IMR-90 (cell line): ENCODE measurements at regions not wholly inside any gene's neighbourhood (a gene's known extent, or its start where the extent isn't known, plus 50 kb on each side); places are given as distances from the start of the nearest gene placed in this dataset.

Source experiments
- ATAC-seq: fragments of 200-7000 bp; cut with Tn5 transposase; 2 replicates; pipeline ENCODE4 v1.9.1; 2020; ENCODE audit warnings: low read depth, mild to moderate bottlenecking, moderate library complexity
- BruUV-seq: library from RNA; stranded (reverse); fragments of 400-500 nt; replicated peaks from 2 replicates; lab custom pipeline; 2021; lab: Mats Ljungman, UMichigan
- CTCF ChIA-PET: fragments of 300-600 bp; formaldehyde crosslinking; extraction: SDS; loops from one replicate; lab custom pipeline; 2021; ENCODE audit warnings: antibody characterized with exemption; lab: Yijun Ruan, JAX
- POLR2A ChIA-PET: fragments of 300-600 bp; sonication (Branson Sonifier 250); formaldehyde crosslinking; loops from one replicate; lab custom pipeline; 2022; ENCODE audit warnings: antibody characterized with exemption; ENCODE audit not compliant: unreplicated experiment; lab: Charles Lee
- DNase-seq: peaks from one replicate; pipeline ENCODE4 v3.0.0; 2013
- H2AFZ ChIP-seq: replicated peaks from 2 replicates; pipeline ENCODE3; 2013; ENCODE audit warnings: low read length, mild to moderate bottlenecking; ENCODE audit not compliant: poor library complexity
- H2AK5ac ChIP-seq: 2 replicates; pipeline ENCODE4 v1.6.1; 2013; ENCODE audit warnings: low read depth, low read length, inconsistent platforms
- H2AK9ac ChIP-seq: replicated peaks from 2 replicates; pipeline ENCODE3; 2013; ENCODE audit warnings: mild to moderate bottlenecking, low read depth, low read length, moderate library complexity; ENCODE audit not compliant: poor library complexity
- H2BK120ac ChIP-seq: 2 replicates; pipeline ENCODE4 v1.6.1; 2013; ENCODE audit warnings: low read depth, low read length, inconsistent platforms
- H2BK15ac ChIP-seq: 3 replicates; pipeline ENCODE4 v1.6.1; 2013; ENCODE audit warnings: low read depth, low read length, inconsistent platforms
- H2BK20ac ChIP-seq: 2 replicates; pipeline ENCODE4 v1.6.1; 2013; ENCODE audit warnings: low read depth, mild to moderate bottlenecking, inconsistent platforms, low read length, moderate library complexity
- H2BK5ac ChIP-seq: 2 replicates; pipeline ENCODE4 v1.6.1; 2013; ENCODE audit warnings: mild to moderate bottlenecking, low read depth, low read length, inconsistent platforms; ENCODE audit not compliant: poor library complexity, severe bottlenecking
- H3K14ac ChIP-seq: replicated peaks from 2 replicates; pipeline ENCODE4 v1.6.1; 2013; ENCODE audit warnings: low read depth, low read length, inconsistent platforms
- H3K18ac ChIP-seq: 2 replicates; pipeline ENCODE4 v1.6.1; 2013; ENCODE audit warnings: low read depth, low read length, control low read depth
- H3K23ac ChIP-seq: 2 replicates; pipeline ENCODE4 v1.6.1; 2013; ENCODE audit warnings: low read depth, low read length, inconsistent platforms
- H3K27ac ChIP-seq: 2 replicates; pipeline ENCODE4 v1.5.1; 2013; ENCODE audit warnings: mild to moderate bottlenecking, control low read depth, low read length; ENCODE audit not compliant: insufficient read depth
- H3K27me3 ChIP-seq: 2 replicates; pipeline ENCODE4 v1.6.1; 2013; ENCODE audit warnings: low read length; ENCODE audit not compliant: control insufficient read depth, insufficient read depth
- H3K36me3 ChIP-seq: 2 replicates; pipeline ENCODE4 v1.6.1; 2013; ENCODE audit warnings: low read length, mixed read lengths; ENCODE audit not compliant: control insufficient read depth, insufficient read depth
- H3K4ac ChIP-seq: 2 replicates; pipeline ENCODE4 v1.6.1; 2013; ENCODE audit warnings: low read depth, low read length, inconsistent platforms
- H3K4me1 ChIP-seq: 2 replicates; pipeline ENCODE4 v1.6.1; 2013; ENCODE audit warnings: low read length, mixed read lengths; ENCODE audit not compliant: control insufficient read depth, insufficient read depth
- H3K4me2 ChIP-seq: 2 replicates; pipeline ENCODE4 v1.6.1; 2013; ENCODE audit warnings: low read depth, mild to moderate bottlenecking, control low read depth, low read length, moderate library complexity
- H3K4me3 ChIP-seq: 2 replicates; pipeline ENCODE4 v1.5.1; 2013; ENCODE audit warnings: low read depth, mild to moderate bottlenecking, control low read depth, low read length, moderate library complexity; ENCODE audit not compliant: insufficient read depth
- H3K56ac ChIP-seq: 2 replicates; pipeline ENCODE4 v1.6.1; 2013; ENCODE audit warnings: low read length, inconsistent platforms; ENCODE audit not compliant: insufficient read depth; ENCODE audit errors: extremely low read depth
- H3K79me1 ChIP-seq, 2 experiments: 2 replicates each; pipeline ENCODE4 v1.6.1; 2013; ENCODE audit warnings: low read length in 2 of 2, inconsistent platforms in 1 of 2, low read depth in 1 of 2
- H3K9ac ChIP-seq: 2 replicates; pipeline ENCODE4 v1.6.1; 2013; ENCODE audit warnings: low read depth, low read length, control low read depth
- H3K9me1 ChIP-seq: 2 replicates; pipeline ENCODE4 v1.6.1; 2013; ENCODE audit warnings: low read length, inconsistent platforms; ENCODE audit not compliant: insufficient read depth
- H3K9me3 ChIP-seq: 2 replicates; pipeline ENCODE4 v1.6.1; 2013; ENCODE audit warnings: low read length; ENCODE audit not compliant: control insufficient read depth, insufficient read depth
- H4K20me1 ChIP-seq: 2 replicates; pipeline ENCODE4 v1.6.1; 2013; ENCODE audit warnings: low read length, inconsistent platforms; ENCODE audit not compliant: insufficient read depth
- H4K5ac ChIP-seq: 2 replicates; pipeline ENCODE4 v1.6.1; 2013; ENCODE audit warnings: mild to moderate bottlenecking, low read depth, low read length, control low read depth
- H4K8ac ChIP-seq, 2 experiments: 2 replicates each; pipeline ENCODE4 v1.6.1; 2013; ENCODE audit warnings: low read depth in 2 of 2, low read length in 2 of 2, control low read depth in 1 of 2, inconsistent platforms in 1 of 2
- H4K91ac ChIP-seq: 2 replicates; pipeline ENCODE4 v1.6.1; 2013; ENCODE audit warnings: low read depth, low read length, inconsistent platforms; ENCODE audit not compliant: insufficient read depth
- BHLHE40 ChIP-seq: fragments of 150-350 bp; IDR thresholded peaks from 2 replicates; pipeline ENCODE4 v1.6.1; 2016; ENCODE audit warnings: mild to moderate bottlenecking, low read depth, low read length
- CHD1 ChIP-seq: IDR thresholded peaks from 2 replicates; pipeline ENCODE4 v1.6.1; 2012; ENCODE audit warnings: low read depth, low read length, improper control_type of control experiment
- MXI1 ChIP-seq: IDR thresholded peaks from 2 replicates; pipeline ENCODE4 v1.6.1; 2012; ENCODE audit warnings: low read depth, mild to moderate bottlenecking, low read length, moderate library complexity, borderline replicate concordance
- NFE2L2 ChIP-seq: fragments of 150-350 bp; IDR thresholded peaks from 2 replicates; pipeline ENCODE4 v1.6.1; 2016; ENCODE audit warnings: low read depth, mild to moderate bottlenecking, low read length
- WGBS, 2 experiments: methylation state at CpG; one replicate each; pipeline versions ENCODE4 v1.1.5 to v1.1.7; 2013; ENCODE audit warnings: missing lambda C conversion rate in 2 of 2; ENCODE audit not compliant: insufficient read length in 1 of 2; ENCODE audit errors: extremely low coverage in 2 of 2; 5-methylcytosine and 5-hydroxymethylcytosine counted together
- dilution Hi-C: fragments of 300-500 bp; cut with HindIII; formaldehyde crosslinking; loops from one replicate; pipeline ENCODE4 v1.14.3; 2018; ENCODE audit warnings: low sequenced_read_pairs; ENCODE audit not compliant: unreplicated experiment
- in situ Hi-C: fragments of 300-500 bp; cut with MboI; formaldehyde crosslinking; loops from 3 replicates; pipeline ENCODE4 v1.14.3; 2019; ENCODE audit warnings: low sequenced_read_pairs, inconsistent platforms, mixed read lengths
- intact Hi-C: fragments of 100-400 bp; cut with micrococcal nuclease; formaldehyde crosslinking; loops from 2 replicates; pipeline ENCODE4 v1.10.0; 2022

DNA sequence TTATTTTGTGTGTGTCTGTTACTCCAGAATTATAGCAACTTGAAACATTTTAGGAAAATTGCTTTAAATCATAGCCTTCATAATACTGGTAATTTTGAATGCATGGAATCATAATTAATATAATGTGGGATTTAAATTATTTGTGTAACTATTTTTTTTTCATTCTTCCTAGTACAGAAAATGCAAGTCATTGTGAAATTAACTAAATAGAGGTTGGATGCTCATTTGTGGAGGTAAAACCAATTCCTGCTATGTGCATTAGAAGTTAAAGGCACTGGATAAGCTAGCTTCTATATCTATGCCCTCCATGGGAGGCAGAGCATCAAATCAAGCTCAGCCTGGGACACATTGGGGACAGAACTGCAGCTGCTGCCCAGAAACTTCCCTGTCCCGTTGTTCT is 1048.5 kb upstream of the PABPC4L start:
- H2BK15ac ChIP-seq = no peak overlapping the region
- no TSS peak for BruUV-seq

More for the DNA sequence above, 1048.5 kb upstream of the PABPC4L start:
- ChIA-PET POLR2A (no interaction called here), CTCF (no interaction called here)
- no peaks in the 10 kb centered on the region for H3K9me1 ChIP-seq
- no peak overlapping the region for H4K5ac ChIP-seq
- H2AK5ac ChIP-seq = no peak overlapping the region
- DNase-seq = no peak
- no peak overlapping the region for H3K27ac ChIP-seq
- no peaks in the 10 kb centered on the region for H3K79me1 ChIP-seq
- H2BK20ac ChIP-seq = no peak overlapping the region
- dilution Hi-C loops = no loop called here
- H4K91ac ChIP-seq = no peak overlapping the region
- no peaks in the 10 kb centered on the region for H3K36me3 ChIP-seq
- H3K56ac ChIP-seq = no peak overlapping the region
- TF ChIP-seq MXI1 (no peak), BHLHE40 (no peak), NFE2L2 (peak; percentile 71), CHD1 (no peak)
- no peak overlapping the region for H2AK9ac ChIP-seq
- no peak overlapping the region for H3K4me2 ChIP-seq
- in situ Hi-C loops = no loop called here
- H3K23ac ChIP-seq = no peak overlapping the region
- H3K4me3 ChIP-seq = no peak overlapping the region
- no peaks in the 10 kb centered on the region for H3K4me1 ChIP-seq
- no peak overlapping the region for H3K4ac ChIP-seq
- intact Hi-C loops = no loop called here
- H3K18ac ChIP-seq = no peak overlapping the region
- WGBS, 2 experiments = no CpG with 5 or more reads among the region's 1 CpG
- no peaks in the 10 kb centered on the region for H3K9me3 ChIP-seq
- no peak overlapping the region for H3K9ac ChIP-seq
- H3K27me3 ChIP-seq = no peaks in the 10 kb centered on the region
- H2BK120ac ChIP-seq = no peak overlapping the region
- no peak for ATAC-seq
- no peak overlapping the region for H4K8ac ChIP-seq
- H4K20me1 ChIP-seq = no peaks in the 10 kb centered on the region
- H3K14ac ChIP-seq = no peak overlapping the region
- H2BK5ac ChIP-seq = no peak overlapping the region
- H2AFZ ChIP-seq = no peak overlapping the region
